ENCODE measurements at regions not wholly inside any gene's neighbourhood (a gene's known extent, or its start where the extent isn't known, plus 50 kb on each side); places are given as distances from the start of the nearest gene placed in this dataset.

DNA sequence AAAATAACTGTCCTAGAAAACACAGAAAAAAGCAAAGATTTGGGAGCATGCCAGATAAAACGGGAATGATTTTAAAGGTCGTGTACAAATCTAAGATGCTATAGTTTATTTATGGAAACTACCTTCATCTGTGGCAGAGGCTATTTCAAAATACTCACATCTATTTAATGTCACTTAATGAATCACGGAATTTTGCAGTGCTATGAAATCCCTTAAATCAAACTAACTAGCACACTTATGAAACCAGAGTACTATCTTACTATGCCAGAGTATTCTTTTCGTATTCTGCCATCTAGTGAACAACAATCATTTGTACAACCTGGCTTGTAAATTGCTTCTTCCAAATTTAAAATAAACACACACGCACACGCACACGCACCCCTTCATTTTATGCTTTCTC lies 77.9 kb upstream of the BMP5 start:
- TF ChIP-seq, protein P1, sequence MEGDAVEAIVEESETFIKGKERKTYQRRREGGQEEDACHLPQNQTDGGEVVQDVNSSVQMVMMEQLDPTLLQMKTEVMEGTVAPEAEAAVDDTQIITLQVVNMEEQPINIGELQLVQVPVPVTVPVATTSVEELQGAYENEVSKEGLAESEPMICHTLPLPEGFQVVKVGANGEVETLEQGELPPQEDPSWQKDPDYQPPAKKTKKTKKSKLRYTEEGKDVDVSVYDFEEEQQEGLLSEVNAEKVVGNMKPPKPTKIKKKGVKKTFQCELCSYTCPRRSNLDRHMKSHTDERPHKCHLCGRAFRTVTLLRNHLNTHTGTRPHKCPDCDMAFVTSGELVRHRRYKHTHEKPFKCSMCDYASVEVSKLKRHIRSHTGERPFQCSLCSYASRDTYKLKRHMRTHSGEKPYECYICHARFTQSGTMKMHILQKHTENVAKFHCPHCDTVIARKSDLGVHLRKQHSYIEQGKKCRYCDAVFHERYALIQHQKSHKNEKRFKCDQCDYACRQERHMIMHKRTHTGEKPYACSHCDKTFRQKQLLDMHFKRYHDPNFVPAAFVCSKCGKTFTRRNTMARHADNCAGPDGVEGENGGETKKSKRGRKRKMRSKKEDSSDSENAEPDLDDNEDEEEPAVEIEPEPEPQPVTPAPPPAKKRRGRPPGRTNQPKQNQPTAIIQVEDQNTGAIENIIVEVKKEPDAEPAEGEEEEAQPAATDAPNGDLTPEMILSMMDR (IDR thresholded peaks at IDR 0.05), result peak in 3 of 6 experiments; percentile 26 to 39 (median 31)
- TF ChIP-seq POLR2A (IDR thresholded peaks at IDR 0.05), result no peak

All from thyroid gland (tissue), 4 donors.